ENCODE measurements at regions not wholly inside any gene's neighbourhood (a gene's known extent, or its start where the extent isn't known, plus 50 kb on each side); places are given as distances from the start of the nearest gene placed in this dataset.
"Not testable (repeated sequence)": the region's sequence is repeated elsewhere in the genome, so short reads cannot be mapped to it uniquely, and the experiment has no call there.

DNA sequence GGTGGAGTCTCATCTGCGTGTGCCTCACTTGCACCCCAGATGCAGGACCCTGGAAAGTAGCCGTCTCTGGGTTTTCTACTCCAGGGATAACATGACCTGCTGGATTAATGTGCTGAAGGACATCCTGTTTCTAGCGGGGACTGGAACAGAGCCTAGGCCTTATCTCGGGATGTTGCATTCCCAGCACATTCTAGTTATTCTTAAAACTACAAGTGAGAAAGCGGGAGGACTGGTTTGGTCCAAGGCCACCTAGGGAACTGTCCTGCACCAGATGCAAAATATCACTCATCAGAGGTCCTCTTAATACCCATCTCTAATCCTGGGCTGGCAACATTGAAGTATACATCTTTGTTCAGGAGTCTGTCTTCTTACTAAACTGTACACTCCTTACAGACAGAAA is 179.9 kb downstream of the ZC3H11B start:
- no peak for DNase-seq (ENCODE audit: low spot score)

- DNase-seq (ENCODE audit: low spot score) = no peak
These were observed 180.7 kb downstream of the ZC3H11B start for GRCh38 chr1:219432191-219432606.

DNA sequence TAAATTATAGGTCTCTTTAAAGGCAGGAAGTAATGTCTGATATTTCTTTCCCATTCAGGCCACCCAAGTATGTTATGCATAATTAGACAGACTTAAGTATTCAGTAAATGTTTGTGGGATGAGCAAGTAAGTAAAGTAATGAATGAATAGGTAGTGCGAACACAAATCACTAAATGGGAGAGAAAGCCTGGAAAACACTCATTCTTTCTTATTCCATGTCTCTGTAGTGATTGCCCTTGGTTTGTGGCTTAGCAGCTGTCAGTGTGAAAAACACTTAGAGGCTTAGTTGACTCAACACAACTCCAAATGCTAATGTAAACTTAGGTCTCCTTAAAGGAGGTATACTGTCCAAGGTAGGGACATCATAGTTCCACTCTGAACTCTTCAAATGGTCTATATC is 182.5 kb downstream of the ZC3H11B start:
- no peak for DNase-seq (ENCODE audit: low spot score)

DNA sequence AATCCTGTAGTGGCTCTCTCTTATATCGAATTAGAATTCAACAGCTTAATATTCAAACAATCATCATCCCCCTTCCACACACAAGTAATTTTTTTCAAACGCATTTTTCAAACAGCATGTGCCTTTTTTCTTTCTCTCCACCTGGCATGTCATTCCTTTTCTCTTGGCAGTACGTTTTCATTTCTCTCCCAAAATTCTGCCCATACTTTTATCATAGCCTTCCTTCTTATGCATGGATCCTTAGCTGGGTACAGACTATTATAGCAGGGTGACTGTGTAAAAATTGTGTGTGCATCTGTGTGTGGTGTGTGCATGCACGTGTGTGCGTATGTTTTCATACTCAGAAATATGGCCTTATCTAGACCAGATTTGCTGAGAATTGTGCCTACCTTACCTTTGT is 184.3 kb downstream of the ZC3H11B start:
- no peak for DNase-seq (ENCODE audit: low spot score)

GRCh38 chr1:219427989-219428388 is 184.9 kb downstream of the ZC3H11B start:
- no peak for DNase-seq (ENCODE audit: low spot score)

DNA sequence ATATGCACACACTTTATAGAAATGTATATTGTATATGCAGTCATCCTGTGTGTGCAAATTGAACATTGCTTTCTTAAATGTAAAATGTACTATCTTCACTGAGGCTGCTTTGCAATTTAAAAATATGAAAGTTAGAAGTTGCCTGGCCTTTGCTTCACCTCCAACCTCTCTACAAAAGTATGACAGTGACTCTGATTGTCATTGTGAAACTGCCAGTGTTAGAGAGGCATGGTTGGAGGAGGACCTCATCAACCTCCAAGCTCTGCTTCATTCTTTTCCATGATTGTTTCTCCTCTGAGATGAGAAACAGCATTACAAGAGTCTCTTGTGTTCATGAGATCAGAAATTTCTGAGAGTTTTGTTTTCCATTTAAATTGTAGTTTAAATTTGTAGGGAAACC is 185.5 kb downstream of the ZC3H11B start:
- no peak for DNase-seq (ENCODE audit: low spot score)

GRCh38 chr1:219422811-219423598 is 189.9 kb downstream of the ZC3H11B start:
- no peak for DNase-seq (ENCODE audit: low spot score)

GRCh38 chr1:219420913-219421312 is 192.0 kb downstream of the ZC3H11B start:
- DNase-seq (ENCODE audit: low spot score) = no peak

DNA sequence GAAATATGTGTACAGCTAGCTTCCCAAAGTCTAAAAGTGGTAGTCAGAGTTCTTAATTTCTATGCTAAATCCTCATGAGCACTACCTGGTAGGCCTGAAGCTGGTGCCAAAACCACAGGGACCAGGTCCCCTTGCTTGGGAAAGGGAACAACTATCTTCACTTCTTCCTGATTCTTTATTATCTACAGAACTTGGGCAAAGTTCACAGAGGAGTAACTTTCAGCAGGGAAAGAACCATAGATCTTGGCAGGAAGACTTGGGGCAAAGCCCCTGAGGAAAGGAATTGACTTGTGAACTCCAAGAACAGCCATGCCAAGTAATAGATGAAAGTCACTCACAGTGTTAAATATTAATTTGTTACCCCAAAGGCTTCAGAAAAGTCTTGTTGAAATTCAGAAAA is 193.0 kb downstream of the ZC3H11B start:
- DNase-seq (ENCODE audit: low spot score) = no peak

GRCh38 chr1:219419065-219419464 is 193.8 kb downstream of the ZC3H11B start:
- no peak for DNase-seq (ENCODE audit: low spot score)

DNA sequence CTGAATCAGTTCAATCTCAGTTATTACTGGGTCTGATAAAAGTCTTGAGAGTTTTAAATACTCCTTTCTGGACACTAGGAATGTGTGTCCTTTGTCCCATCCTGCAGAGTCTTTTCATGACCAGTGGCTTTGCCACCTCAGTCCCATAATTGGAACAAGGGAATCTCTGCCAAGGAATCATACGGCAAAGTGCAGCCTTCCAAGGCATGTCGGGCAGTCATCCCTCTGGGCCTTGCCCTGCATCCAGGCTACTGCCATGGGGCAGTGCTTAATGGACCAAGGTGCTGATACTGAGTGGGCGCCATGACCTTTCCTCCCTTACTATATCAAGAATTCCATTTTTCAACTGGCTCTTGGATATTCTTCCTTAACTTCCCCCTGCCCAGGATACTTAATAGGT is 195.3 kb downstream of the ZC3H11B start:
- no peak for DNase-seq (ENCODE audit: low spot score)

DNA sequence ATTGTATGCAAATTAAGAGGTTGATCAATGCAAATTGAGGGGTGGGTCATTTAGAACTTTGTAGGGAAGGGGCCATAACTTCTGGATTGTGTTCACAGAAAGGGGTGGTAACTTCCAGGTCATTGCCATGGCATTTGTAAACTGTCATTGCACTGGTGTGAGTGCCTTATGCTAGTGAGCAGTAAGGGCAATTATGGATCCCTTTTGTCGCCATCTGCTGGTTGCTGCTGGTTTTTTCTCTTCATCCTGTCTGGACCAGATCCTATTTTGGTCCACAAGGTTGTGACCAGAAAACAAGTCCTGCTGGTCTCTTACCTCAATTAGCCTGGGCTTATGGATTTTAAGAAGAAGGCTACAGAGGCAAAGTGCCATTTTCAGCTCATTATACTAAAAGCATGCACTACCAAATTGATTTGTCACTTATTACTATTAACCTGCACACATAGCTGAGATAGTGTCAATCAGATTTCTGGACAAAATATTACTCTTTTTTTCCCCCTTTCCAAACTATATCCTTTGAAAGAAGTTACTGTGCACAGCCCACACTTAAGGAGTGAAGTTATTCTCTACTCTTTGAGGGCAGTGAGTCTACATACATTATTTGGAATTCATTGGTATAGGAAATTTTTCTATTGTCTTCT is 196.2 kb downstream of the ZC3H11B start:
- DNase-seq (ENCODE audit: low spot score) = peak; percentile 44

DNA sequence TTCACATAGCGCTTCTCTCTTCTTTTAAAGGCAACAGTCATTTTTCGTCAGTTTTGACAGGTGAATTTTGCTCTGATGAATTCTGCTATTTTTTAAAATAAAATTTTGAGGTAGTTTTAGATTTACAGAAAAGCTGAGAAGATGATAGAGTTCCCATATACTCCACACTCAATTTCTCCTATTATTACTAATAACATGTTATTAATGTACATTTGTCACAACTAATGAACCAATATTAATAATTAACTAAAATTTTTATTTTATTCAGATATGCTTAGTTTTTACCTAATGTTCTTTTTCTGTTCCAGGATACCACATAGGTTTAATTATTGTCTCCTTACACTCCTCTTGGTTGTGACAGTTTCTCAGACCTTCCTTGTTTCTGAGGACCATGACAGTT is 197.0 kb downstream of the ZC3H11B start:
- no peak for DNase-seq (ENCODE audit: low spot score)

DNA sequence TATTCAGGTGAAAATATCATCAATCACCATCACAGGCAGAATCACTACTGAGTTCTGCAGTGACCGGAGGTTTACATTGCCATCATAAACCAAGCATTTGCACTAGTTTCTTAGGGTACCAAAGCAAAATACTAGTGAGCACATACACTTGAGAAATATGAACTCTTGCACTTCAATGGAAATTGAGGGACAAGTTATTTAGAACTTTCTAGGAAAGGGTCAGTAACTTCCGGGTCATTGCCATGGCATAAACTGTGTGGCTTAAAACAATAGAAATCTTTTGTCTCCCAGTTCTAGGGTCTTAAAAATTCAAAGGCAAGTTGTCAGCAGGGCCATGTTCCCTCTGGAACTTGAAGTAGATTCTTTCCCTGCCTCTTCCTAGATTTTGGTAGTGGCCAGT is 197.5 kb downstream of the ZC3H11B start:
- DNase-seq (ENCODE audit: low spot score) = no peak

DNA sequence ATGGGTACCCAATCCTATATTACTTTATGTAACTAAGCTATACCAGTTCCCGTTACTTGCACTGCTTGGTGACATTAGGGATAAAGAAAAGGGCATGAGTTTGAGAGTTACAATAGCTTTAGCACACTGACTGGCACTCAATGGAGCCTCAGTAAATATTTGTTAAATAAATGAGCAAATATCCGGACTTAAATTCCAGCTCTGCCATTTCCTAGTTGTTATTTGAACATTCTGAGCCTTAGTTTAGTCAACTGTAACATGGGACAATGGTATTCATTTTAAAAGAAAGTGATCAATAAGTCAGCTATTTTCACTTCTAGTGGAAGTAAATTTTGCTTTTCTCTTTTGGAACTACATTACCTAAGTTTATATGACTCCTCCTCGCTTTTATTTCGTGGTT is 198.7 kb downstream of the ZC3H11B start:
- DNase-seq (ENCODE audit: low spot score) = no peak

DNA sequence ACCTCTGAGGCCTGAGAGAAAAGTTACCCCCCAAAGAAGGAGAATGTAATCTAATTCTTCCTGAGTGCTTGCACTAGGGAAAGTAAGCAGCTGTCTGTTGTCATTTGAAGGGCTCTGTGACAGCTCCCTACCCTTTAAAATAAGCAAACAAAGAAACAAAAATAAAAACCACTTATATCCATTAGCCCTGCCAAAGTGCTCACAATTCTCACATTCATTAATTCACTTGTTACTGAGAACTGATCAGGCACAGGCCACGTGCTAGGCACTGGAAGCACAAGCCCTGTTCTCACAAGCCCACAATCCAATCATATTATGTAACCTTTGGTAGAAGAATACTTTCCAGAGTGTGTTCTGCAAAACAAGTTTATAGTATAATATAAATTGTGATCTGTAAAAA is 199.4 kb downstream of the ZC3H11B start:
- no peak for DNase-seq (ENCODE audit: low spot score)

DNA sequence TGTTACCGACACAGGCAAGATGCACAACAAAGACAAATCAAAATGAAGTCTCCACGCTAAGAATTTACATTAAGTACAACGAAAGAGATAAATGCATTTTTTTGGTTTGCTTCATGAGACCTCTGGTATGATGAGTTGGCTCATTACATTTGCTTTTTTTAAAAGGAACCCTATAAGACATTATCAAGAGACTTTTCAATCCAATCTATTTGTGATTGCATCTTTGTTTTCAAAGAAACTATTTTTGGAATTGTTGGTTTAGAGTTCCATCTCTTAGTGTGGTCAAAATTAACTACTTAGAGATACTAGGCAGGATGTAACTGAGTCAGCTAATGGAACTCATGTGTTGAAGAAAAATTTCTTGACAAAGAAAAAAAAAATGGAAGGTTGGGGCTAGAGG is 200.1 kb downstream of the ZC3H11B start:
- DNase-seq (ENCODE audit: low spot score) = no peak

DNA sequence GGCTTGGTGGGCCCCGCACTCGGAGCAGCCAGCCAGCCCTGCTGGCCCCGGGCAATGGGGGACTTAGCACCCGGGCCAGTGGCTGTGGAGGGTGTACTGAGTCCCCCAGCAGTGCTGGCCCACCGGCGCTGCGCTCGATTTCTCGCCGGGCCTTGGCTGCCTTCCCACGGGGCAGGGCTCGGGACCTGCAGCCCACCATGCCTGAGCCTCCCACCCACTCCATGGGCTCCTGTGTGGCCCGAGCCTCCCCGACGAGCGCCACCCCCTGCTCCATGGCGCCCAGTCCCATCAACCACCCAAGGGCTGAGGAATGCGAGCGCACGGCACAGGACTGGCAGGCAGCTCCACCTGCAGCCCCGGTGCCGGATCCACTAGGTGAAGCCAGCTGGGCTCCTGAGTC is 202.2 kb downstream of the ZC3H11B start:
- DNase-seq (ENCODE audit: low spot score) = not testable (repeated sequence)

DNA sequence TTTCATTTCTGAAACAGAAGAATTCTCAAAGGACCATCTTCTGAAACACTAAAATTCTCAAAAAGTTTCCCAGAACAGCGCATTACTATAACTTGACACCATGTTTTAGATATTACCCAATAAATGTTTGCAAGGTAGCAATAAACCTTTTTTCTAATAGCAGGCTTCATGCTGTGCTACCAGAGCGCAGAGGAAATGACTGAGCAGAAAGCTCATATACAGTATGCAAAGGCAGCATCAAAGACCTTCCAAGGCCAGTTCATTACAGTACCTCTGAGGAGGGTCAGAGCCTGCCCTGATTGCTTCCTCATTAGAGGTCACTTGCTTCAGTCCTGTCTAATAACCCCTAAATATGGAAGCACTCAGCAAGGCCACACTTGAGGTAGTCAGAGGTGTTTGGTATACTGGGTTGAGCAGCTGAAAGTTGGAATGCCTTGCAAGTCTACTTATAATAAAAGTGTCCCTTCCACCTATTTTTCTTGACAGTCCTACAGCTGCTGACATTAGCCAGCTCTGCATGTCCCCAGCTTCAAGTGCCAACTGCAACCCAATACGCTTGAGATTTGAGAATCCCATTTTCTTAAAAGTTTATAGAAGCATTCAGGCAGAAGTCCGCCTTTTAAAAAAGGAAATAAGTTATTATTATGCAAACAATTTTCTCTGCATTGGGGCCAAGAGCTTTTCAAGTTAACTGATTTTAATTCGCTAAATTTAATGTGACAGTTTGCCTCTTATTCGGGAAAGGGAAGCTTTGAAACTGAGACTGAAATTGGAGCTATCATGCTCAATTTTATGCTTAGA is 207.2 kb downstream of the ZC3H11B start:
- DNase-seq (ENCODE audit: low spot score) = no peak

DNA sequence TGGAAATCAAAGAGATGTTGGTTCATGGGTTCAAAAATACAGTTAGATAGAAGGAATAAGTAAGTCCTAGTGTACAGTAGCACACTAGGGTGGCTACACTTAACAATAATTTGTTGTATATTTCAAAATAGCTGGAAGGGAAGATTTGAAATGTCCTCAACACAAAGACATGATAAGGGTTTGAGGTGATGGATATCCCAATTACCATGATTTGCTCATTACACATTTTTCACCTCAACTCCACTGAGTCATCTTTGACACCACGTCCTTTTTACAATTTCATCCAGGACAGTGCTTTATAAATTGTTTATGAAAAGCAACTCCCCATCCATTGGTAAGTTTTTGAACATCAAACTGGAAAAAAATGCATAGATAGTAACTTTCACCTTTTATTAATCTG is 208.3 kb downstream of the ZC3H11B start:
- DNase-seq (ENCODE audit: low spot score) = no peak

GRCh38 chr1:219402925-219403324 is 210.0 kb downstream of the ZC3H11B start:
- no peak for DNase-seq (ENCODE audit: low spot score)

DNA sequence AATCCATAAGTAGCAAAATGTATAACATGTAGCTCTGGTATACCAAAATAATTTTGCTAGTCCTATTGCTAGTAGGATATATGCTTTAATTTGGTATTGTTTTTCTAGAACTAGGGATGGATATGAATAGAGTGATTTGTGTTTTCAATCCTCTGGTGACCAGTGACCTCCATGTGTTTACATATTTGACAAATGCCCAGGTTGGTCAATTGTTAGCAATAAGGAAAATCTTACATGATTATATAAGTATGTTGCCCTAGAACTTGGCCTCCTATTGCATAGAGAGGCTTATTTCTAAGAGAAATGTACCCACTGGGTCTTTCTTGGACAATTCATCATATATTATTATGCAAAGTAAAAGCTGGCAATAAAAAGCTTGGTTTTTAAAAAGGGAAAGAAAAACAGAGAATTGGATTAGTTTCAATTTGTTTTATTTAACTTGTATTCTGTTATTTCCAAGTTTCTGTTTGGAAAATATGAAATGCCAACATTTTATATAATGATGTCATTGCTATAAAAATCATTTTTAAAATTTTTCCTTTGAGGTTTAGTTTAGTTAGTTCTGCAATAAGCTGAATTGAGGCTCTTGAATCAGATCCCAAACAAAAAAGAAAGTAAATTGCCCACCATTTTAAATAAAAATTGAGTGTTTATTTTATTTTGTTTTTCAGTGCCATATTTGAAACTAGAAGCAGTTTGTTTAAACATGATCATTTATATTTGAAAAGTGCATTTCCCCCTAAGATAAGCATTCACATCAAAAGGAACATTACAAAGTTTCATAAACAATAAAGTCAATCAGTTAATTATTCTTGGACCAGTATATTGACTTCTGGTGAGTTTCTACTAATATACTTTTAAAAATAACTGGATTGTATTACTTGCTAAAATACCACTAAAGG is 210.9 kb downstream of the ZC3H11B start:
- DNase-seq (ENCODE audit: low spot score) = no peak

Measured in pons (tissue), 1 donor.